OCI-LY1 (cell line): ENCODE measurements at regions not wholly inside any gene's neighbourhood (a gene's known extent, or its start where the extent isn't known, plus 50 kb on each side); places are given as distances from the start of the nearest gene placed in this dataset.

ENCODE experiments used
- H2AFZ ChIP-seq: fragments of 200-600 bp; sonication (generic), shearing (Covaris generic); 2 replicates; pipeline ENCODE4 v1.6.0; 2014; ENCODE audit warnings: antibody characterized with exemption, mild to moderate bottlenecking, low read length
- H3F3A ChIP-seq: fragments of 200-600 bp; sonication (generic), shearing (Covaris generic); 2 replicates; pipeline ENCODE4 v1.6.0; 2014; ENCODE audit warnings: mild to moderate bottlenecking, antibody characterized with exemption, low read length, moderate library complexity; ENCODE audit not compliant: insufficient read depth
- H3K27ac ChIP-seq: fragments of 200-600 bp; sonication (generic); 2 replicates; pipeline ENCODE4 v1.5.1; 2014; ENCODE audit warnings: low read length, mixed run types, mild to moderate bottlenecking, low read depth; ENCODE audit not compliant: poor library complexity, severe bottlenecking
- H3K27me3 ChIP-seq: fragments of 200-600 bp; sonication (generic); 2 replicates; pipeline ENCODE4 v1.6.0; 2014; ENCODE audit warnings: antibody characterized with exemption, mild to moderate bottlenecking, low read length, moderate library complexity; ENCODE audit not compliant: insufficient read depth
- H3K36me3 ChIP-seq: fragments of 200-600 bp; sonication (generic); 2 replicates; pipeline ENCODE4 v1.6.1; 2014; ENCODE audit warnings: mild to moderate bottlenecking, antibody characterized with exemption, low read length, moderate library complexity, mixed read lengths; ENCODE audit not compliant: insufficient read depth
- H3K4me1 ChIP-seq: fragments of 200-600 bp; sonication (generic); 2 replicates; pipeline ENCODE4 v1.5.1; 2014; ENCODE audit warnings: mild to moderate bottlenecking, low read length, moderate library complexity; ENCODE audit not compliant: insufficient read depth, severe bottlenecking
- H3K4me2 ChIP-seq: fragments of 200-600 bp; sonication (generic), shearing (Covaris generic); 2 replicates; pipeline ENCODE4 v1.6.1; 2014; ENCODE audit warnings: low read length
- H3K4me3 ChIP-seq: fragments of 200-600 bp; sonication (generic); 2 replicates; pipeline ENCODE4 v1.5.1; 2014; ENCODE audit warnings: low read length, low read depth, mild to moderate bottlenecking, mixed read lengths; ENCODE audit not compliant: poor library complexity, severe bottlenecking
- H3K79me2 ChIP-seq: fragments of 200-600 bp; shearing (Covaris generic); 2 replicates; pipeline ENCODE4 v1.6.1; 2016; ENCODE audit warnings: mixed run types, low read length, mixed read lengths; ENCODE audit not compliant: insufficient read depth
- H3K9ac ChIP-seq: fragments of 200-600 bp; sonication (generic), shearing (Covaris generic); 2 replicates; pipeline ENCODE4 v1.6.1; 2014; ENCODE audit warnings: mild to moderate bottlenecking, low read length, mixed read lengths
- H3K9me2 ChIP-seq: fragments of 200-600 bp; sonication (generic), shearing (Covaris generic); 2 replicates; pipeline ENCODE4 v1.6.1; 2014; ENCODE audit warnings: low read depth, mild to moderate bottlenecking, low read length, mixed read lengths
- H3K9me3 ChIP-seq: fragments of 200-600 bp; shearing (Covaris generic); 2 replicates; pipeline ENCODE4 v1.6.1; 2014; ENCODE audit warnings: low read length, mixed read lengths
- H4K20me1 ChIP-seq: fragments of 200-600 bp; sonication (generic), shearing (Covaris generic); 2 replicates; pipeline ENCODE4 v1.6.0; 2016; ENCODE audit warnings: mild to moderate bottlenecking, low read length; ENCODE audit not compliant: insufficient read depth
- CTCF ChIP-seq: fragments of 200-600 bp; sonication (generic), shearing (Covaris generic); IDR thresholded peaks from 2 replicates; pipeline ENCODE4 v1.5.1; 2017; ENCODE audit warnings: mild to moderate bottlenecking, antibody characterized with exemption, low read length, moderate library complexity, mixed read lengths
- EZH2 ChIP-seq: fragments of 200-600 bp; sonication (generic), shearing (Covaris generic); IDR thresholded peaks from 2 replicates; pipeline ENCODE4 v1.8.0; 2017; ENCODE audit warnings: borderline replicate concordance, mixed run types, mild to moderate bottlenecking, antibody characterized with exemption, low read length, moderate library complexity, mixed read lengths

- Histone ChIP-seq H3F3A (no peaks in the 10 kb centered on the region), H3K9me3 (no peaks in the 10 kb centered on the region), H3K9me2 (no peaks in the 10 kb centered on the region), H3K27me3 (no peaks in the 10 kb centered on the region), H2AFZ (no peak overlapping the region), H3K4me3 (no peak overlapping the region), H3K36me3 (no peaks in the 10 kb centered on the region), H4K20me1 (no peaks in the 10 kb centered on the region), H3K27ac (no peak overlapping the region), H3K4me2 (no peak overlapping the region), H3K9ac (no peak overlapping the region), H3K79me2 (no peaks in the 10 kb centered on the region), H3K4me1 (no peaks in the 10 kb centered on the region)
- TF ChIP-seq CTCF: no peak
- no peak for TF ChIP-seq EZH2
Measured at GRCh38 chr6:105874835-105875626, 211.1 kb upstream of the PRDM1 start.

- Histone ChIP-seq H3F3A (no peaks in the 10 kb centered on the region), H3K4me1 (no peaks in the 10 kb centered on the region), H2AFZ (no peak overlapping the region), H3K27me3 (no peaks in the 10 kb centered on the region), H4K20me1 (no peaks in the 10 kb centered on the region), H3K36me3 (no peaks in the 10 kb centered on the region), H3K27ac (no peak overlapping the region), H3K9me3 (no peaks in the 10 kb centered on the region), H3K9ac (no peak overlapping the region), H3K4me3 (no peak overlapping the region), H3K79me2 (no peaks in the 10 kb centered on the region), H3K4me2 (no peak overlapping the region), H3K9me2 (no peaks in the 10 kb centered on the region)
- TF ChIP-seq EZH2: no peak
- TF ChIP-seq CTCF: no peak
Measured at GRCh38 chr6:105873799-105874198, 212.3 kb upstream of the PRDM1 start.

DNA sequence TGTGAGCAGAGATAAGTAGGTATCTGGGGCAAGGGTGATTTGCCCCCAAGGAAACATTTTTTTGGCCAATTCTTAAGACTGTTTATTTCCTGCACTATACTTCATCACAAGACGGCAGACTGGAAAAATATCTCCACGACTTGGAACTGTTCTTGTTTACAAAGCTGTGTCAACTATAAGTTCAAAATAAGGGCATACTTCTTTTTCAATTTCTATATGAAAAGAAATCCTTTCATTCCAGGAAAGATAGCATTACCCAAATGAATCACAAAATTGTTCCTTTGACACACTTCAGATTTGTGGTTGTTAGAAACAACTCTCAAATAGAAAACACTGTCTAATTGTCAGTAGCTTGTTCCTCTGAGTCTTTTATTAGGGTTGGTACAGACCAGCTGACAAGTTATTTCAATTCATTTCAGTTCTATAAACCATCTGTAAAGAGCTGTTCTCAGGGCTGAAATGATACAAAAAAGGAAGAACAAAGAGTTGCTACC lies 212.9 kb upstream of the PRDM1 start:
- no peak for TF ChIP-seq EZH2
- no peaks in the 10 kb centered on the region for H3K9me2 ChIP-seq
- H3K9ac ChIP-seq: no peak overlapping the region
- H3K4me3 ChIP-seq: no peak overlapping the region
- H3K4me1 ChIP-seq: no peaks in the 10 kb centered on the region
- no peaks in the 10 kb centered on the region for H4K20me1 ChIP-seq
- H3F3A ChIP-seq: no peaks in the 10 kb centered on the region
- no peak overlapping the region for H2AFZ ChIP-seq
- H3K4me2 ChIP-seq: no peak overlapping the region
- no peaks in the 10 kb centered on the region for H3K9me3 ChIP-seq
- no peaks in the 10 kb centered on the region for H3K36me3 ChIP-seq
- H3K27me3 ChIP-seq: no peaks in the 10 kb centered on the region
- no peak overlapping the region for H3K27ac ChIP-seq
- H3K79me2 ChIP-seq: no peaks in the 10 kb centered on the region

GRCh38 chr6:105872249-105872648 lies 213.9 kb upstream of the PRDM1 start:
- H3K36me3 ChIP-seq: no peaks in the 10 kb centered on the region
- no peak overlapping the region for H2AFZ ChIP-seq
- no peaks in the 10 kb centered on the region for H3F3A ChIP-seq
- H3K9me2 ChIP-seq: no peaks in the 10 kb centered on the region
- H3K4me3 ChIP-seq: no peak overlapping the region
- H3K9me3 ChIP-seq: no peaks in the 10 kb centered on the region
- TF ChIP-seq CTCF: no peak
- no peak for TF ChIP-seq EZH2
- no peak overlapping the region for H3K4me2 ChIP-seq
- H3K27ac ChIP-seq: no peak overlapping the region
- no peaks in the 10 kb centered on the region for H3K79me2 ChIP-seq
- no peak overlapping the region for H3K9ac ChIP-seq
- H3K27me3 ChIP-seq: no peaks in the 10 kb centered on the region
- no peaks in the 10 kb centered on the region for H4K20me1 ChIP-seq
- H3K4me1 ChIP-seq: no peaks in the 10 kb centered on the region
